ENCODE measurements at regions not wholly inside any gene's neighbourhood (a gene's known extent, or its start where the extent isn't known, plus 50 kb on each side); places are given as distances from the start of the nearest gene placed in this dataset.

- no peak for TF ChIP-seq CTCF (conservative IDR thresholded peaks at IDR 0.05; ENCODE audit: low read length)
- no peak for TF ChIP-seq EZH2phosphoT487 (IDR thresholded peaks at IDR 0.05; ENCODE audit: borderline replicate concordance)
These were observed 468.0 kb upstream of the TBL1XR1 start for GRCh38 chr3:177665122-177665808.

Data from Loucy (cell line).